Liver (tissue), 8 donors: ENCODE measurements at regions not wholly inside any gene's neighbourhood (a gene's known extent, or its start where the extent isn't known, plus 50 kb on each side); places are given as distances from the start of the nearest gene placed in this dataset.

Experiments used
- DNase-seq: peaks from one replicate; pipeline ENCODE4 v3.0.0-alpha.2; 2017; ENCODE audit warnings: low spot score
- H3K27ac ChIP-seq, 2 donors: one replicate each; pipeline ENCODE4 v1.7.0; 2013; ENCODE audit warnings: inconsistent platforms in 2 of 2, low read length in 2 of 2, control low read depth in 1 of 2, low read depth in 1 of 2, mild to moderate bottlenecking in 1 of 2
- H3K27me3 ChIP-seq, 4 donors: one replicate each; pipeline versions ENCODE4 v1.6.1 to v1.7.0; 2013; ENCODE audit warnings: low read length in 3 of 4, inconsistent platforms in 1 of 4, mild to moderate bottlenecking in 1 of 4, moderate library complexity in 1 of 4; ENCODE audit not compliant: control insufficient read depth in 4 of 4, insufficient read depth in 4 of 4
- H3K36me3 ChIP-seq, 4 donors: one replicate each; pipeline versions ENCODE4 v1.6.1 to v1.7.0; 2013; ENCODE audit warnings: low read length in 3 of 4, mild to moderate bottlenecking in 3 of 4, low read depth in 1 of 4, moderate library complexity in 1 of 4; ENCODE audit not compliant: control insufficient read depth in 4 of 4, insufficient read depth in 3 of 4
- H3K4me1 ChIP-seq, 4 donors: one replicate each; pipeline versions ENCODE4 v1.6.1 to v1.7.0; 2013; ENCODE audit warnings: low read length in 3 of 4, mild to moderate bottlenecking in 3 of 4, moderate library complexity in 1 of 4; ENCODE audit not compliant: control insufficient read depth in 4 of 4, insufficient read depth in 4 of 4
- H3K4me3 ChIP-seq, 3 donors: one replicate each; pipeline versions ENCODE4 v1.6.1 to v1.7.0; 2013; ENCODE audit warnings: low read length in 3 of 3, control low read depth in 1 of 3, low read depth in 1 of 3, mild to moderate bottlenecking in 1 of 3
- H3K9ac ChIP-seq, 2 donors: one replicate each; pipeline ENCODE4 v1.7.0; 2013; ENCODE audit warnings: low read length in 2 of 2, mild to moderate bottlenecking in 2 of 2, moderate library complexity in 2 of 2, control low read depth in 1 of 2, low read depth in 1 of 2
- H3K9me3 ChIP-seq, 4 donors: one replicate each; pipeline versions ENCODE4 v1.6.1 to v1.7.0; 2013; ENCODE audit warnings: low read length in 3 of 4; ENCODE audit not compliant: control insufficient read depth in 4 of 4
- FOXA2 ChIP-seq: IDR thresholded peaks from 2 replicates; pipeline ENCODE4 v1.6.1; 2016; ENCODE audit warnings: antibody characterized with exemption
- HNF4A ChIP-seq, 2 donors: conservative IDR thresholded peaks; 2 replicates each; pipeline ENCODE4 v1.6.1; 2016; ENCODE audit warnings: antibody characterized with exemption in 2 of 2, mild to moderate bottlenecking in 2 of 2
- HNF4G ChIP-seq: IDR thresholded peaks from 2 replicates; pipeline ENCODE4 v1.6.1; 2016; ENCODE audit warnings: antibody characterized with exemption
- JUND ChIP-seq, 2 donors: IDR thresholded peaks; 2 replicates each; pipeline ENCODE4 v1.6.1; 2016; ENCODE audit warnings: antibody characterized with exemption in 2 of 2
- NR2F2 ChIP-seq: IDR thresholded peaks from 2 replicates; pipeline ENCODE4 v1.6.1; 2016; ENCODE audit warnings: antibody characterized with exemption
- RAD21 ChIP-seq, 2 donors: IDR thresholded peaks; 2 replicates each; pipeline ENCODE4 v1.6.1; 2016; ENCODE audit warnings: antibody characterized with exemption in 2 of 2, mild to moderate bottlenecking in 2 of 2
- RXRA ChIP-seq, 2 donors: IDR thresholded peaks; 2 replicates each; pipeline ENCODE4 v1.6.1; 2017 to 2018; ENCODE audit warnings: antibody characterized with exemption in 2 of 2, mild to moderate bottlenecking in 1 of 2
- SP1 ChIP-seq: IDR thresholded peaks from 2 replicates; pipeline ENCODE4 v1.6.1; 2018; ENCODE audit warnings: antibody characterized with exemption, mild to moderate bottlenecking
- TAF1 ChIP-seq: conservative IDR thresholded peaks from 2 replicates; pipeline ENCODE4 v1.6.1; 2016; ENCODE audit warnings: antibody characterized with exemption, mild to moderate bottlenecking
- WGBS: extraction: QIAGEN DNeasy Blood & Tissue Kit; methylation state at CpG from one replicate; pipeline ENCODE4 v1.1.7; 2013; 5-methylcytosine and 5-hydroxymethylcytosine counted together
- TF ChIP-seq, protein P1 (sequence below): fragments of 150-350 bp; IDR thresholded peaks from 2 replicates; pipeline ENCODE4 v1.5.1; 2017; ENCODE audit warnings: improper control_type of control experiment, low read depth, low read length; ENCODE audit not compliant: missing input control
- TF ChIP-seq, protein P2 (sequence below): IDR thresholded peaks from 2 replicates; pipeline ENCODE4 v1.6.1; 2016; ENCODE audit warnings: antibody characterized with exemption
- TF ChIP-seq, protein P3 (sequence below): IDR thresholded peaks from 2 replicates; pipeline ENCODE4 v1.6.1; 2016; ENCODE audit warnings: antibody characterized with exemption
- TF ChIP-seq, protein P4 (sequence below): IDR thresholded peaks from 2 replicates; pipeline ENCODE4 v1.6.1; 2016; ENCODE audit warnings: antibody characterized with exemption, mild to moderate bottlenecking
- donor health status: healthy.
- donor health status: healthy.
- donor health status: healthy.
- donor health status: healthy.
- donor health status: healthy.

DNA sequence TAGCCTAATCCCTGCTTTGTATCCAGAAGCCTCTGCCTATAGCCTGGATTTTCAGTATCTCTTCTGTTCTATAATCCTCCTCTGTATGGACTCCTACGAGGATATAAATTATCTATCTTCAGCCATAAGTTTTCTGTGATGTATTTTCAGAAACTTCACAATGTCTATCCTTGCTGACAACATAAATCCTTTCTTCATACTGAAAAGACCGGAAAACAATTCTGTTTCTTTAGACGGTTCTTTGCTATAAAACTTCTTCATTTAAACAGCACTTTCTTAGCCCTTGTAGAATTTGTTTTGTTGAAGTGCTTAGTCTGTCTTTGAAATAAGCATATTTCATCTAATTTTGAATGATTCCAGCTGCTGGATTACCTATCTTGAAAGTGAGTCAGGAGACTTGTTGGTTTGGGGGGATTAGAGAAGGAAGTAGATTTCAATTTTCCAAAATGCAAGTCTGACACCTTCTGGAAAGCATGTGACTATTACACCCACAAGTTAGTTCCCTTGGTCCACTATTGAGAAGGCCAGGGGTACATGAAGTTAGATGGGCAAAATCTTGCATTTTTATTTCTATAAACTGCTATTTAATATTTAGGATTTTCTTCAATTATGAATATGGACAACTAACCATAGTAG, 96.3 kb upstream of the RANBP3L start:
- H3K27ac ChIP-seq: no peak overlapping the region
- H3K27me3 ChIP-seq: no peaks in the 10 kb centered on the region
- no peaks in the 10 kb centered on the region for H3K36me3 ChIP-seq
- no peak for DNase-seq
- TF ChIP-seq SP1: no peak
- TF ChIP-seq, protein P1, sequence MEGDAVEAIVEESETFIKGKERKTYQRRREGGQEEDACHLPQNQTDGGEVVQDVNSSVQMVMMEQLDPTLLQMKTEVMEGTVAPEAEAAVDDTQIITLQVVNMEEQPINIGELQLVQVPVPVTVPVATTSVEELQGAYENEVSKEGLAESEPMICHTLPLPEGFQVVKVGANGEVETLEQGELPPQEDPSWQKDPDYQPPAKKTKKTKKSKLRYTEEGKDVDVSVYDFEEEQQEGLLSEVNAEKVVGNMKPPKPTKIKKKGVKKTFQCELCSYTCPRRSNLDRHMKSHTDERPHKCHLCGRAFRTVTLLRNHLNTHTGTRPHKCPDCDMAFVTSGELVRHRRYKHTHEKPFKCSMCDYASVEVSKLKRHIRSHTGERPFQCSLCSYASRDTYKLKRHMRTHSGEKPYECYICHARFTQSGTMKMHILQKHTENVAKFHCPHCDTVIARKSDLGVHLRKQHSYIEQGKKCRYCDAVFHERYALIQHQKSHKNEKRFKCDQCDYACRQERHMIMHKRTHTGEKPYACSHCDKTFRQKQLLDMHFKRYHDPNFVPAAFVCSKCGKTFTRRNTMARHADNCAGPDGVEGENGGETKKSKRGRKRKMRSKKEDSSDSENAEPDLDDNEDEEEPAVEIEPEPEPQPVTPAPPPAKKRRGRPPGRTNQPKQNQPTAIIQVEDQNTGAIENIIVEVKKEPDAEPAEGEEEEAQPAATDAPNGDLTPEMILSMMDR: peak; percentile 51
- TF ChIP-seq, protein P2, sequence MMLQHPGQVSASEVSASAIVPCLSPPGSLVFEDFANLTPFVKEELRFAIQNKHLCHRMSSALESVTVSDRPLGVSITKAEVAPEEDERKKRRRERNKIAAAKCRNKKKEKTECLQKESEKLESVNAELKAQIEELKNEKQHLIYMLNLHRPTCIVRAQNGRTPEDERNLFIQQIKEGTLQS: no peak
- peak in 1 of 2 donors; percentile 16 for TF ChIP-seq JUND (IDR thresholded peaks at IDR 0.05)
- TF ChIP-seq, protein P3, sequence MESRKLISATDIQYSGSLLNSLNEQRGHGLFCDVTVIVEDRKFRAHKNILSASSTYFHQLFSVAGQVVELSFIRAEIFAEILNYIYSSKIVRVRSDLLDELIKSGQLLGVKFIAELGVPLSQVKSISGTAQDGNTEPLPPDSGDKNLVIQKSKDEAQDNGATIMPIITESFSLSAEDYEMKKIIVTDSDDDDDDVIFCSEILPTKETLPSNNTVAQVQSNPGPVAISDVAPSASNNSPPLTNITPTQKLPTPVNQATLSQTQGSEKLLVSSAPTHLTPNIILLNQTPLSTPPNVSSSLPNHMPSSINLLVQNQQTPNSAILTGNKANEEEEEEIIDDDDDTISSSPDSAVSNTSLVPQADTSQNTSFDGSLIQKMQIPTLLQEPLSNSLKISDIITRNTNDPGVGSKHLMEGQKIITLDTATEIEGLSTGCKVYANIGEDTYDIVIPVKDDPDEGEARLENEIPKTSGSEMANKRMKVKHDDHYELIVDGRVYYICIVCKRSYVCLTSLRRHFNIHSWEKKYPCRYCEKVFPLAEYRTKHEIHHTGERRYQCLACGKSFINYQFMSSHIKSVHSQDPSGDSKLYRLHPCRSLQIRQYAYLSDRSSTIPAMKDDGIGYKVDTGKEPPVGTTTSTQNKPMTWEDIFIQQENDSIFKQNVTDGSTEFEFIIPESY: no peak
- TF ChIP-seq RXRA (IDR thresholded peaks at IDR 0.05): peak; percentile 10 to 11
- peak; percentile 87 to 93 for TF ChIP-seq RAD21 (IDR thresholded peaks at IDR 0.05)
- TF ChIP-seq HNF4G: peak; percentile 5
- TF ChIP-seq, protein P4, sequence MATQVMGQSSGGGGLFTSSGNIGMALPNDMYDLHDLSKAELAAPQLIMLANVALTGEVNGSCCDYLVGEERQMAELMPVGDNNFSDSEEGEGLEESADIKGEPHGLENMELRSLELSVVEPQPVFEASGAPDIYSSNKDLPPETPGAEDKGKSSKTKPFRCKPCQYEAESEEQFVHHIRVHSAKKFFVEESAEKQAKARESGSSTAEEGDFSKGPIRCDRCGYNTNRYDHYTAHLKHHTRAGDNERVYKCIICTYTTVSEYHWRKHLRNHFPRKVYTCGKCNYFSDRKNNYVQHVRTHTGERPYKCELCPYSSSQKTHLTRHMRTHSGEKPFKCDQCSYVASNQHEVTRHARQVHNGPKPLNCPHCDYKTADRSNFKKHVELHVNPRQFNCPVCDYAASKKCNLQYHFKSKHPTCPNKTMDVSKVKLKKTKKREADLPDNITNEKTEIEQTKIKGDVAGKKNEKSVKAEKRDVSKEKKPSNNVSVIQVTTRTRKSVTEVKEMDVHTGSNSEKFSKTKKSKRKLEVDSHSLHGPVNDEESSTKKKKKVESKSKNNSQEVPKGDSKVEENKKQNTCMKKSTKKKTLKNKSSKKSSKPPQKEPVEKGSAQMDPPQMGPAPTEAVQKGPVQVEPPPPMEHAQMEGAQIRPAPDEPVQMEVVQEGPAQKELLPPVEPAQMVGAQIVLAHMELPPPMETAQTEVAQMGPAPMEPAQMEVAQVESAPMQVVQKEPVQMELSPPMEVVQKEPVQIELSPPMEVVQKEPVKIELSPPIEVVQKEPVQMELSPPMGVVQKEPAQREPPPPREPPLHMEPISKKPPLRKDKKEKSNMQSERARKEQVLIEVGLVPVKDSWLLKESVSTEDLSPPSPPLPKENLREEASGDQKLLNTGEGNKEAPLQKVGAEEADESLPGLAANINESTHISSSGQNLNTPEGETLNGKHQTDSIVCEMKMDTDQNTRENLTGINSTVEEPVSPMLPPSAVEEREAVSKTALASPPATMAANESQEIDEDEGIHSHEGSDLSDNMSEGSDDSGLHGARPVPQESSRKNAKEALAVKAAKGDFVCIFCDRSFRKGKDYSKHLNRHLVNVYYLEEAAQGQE: no peak
- peak in 1 of 2 donors; percentile 25 for TF ChIP-seq HNF4A (conservative IDR thresholded peaks at IDR 0.05)
- TF ChIP-seq FOXA2: no peak
- no peaks in the 10 kb centered on the region for H3K9me3 ChIP-seq
- 75% methylated on average over 3 of the region's 3 CpGs for WGBS
- H3K4me1 ChIP-seq: peaks cover 0 to 20% (median 5%) of the 10 kb centered on the region in 4 donors
- H3K9ac ChIP-seq: peak overlapping the region in 1 of 2 donors; percentile 1
- H3K4me3 ChIP-seq: no peak overlapping the region

DNA sequence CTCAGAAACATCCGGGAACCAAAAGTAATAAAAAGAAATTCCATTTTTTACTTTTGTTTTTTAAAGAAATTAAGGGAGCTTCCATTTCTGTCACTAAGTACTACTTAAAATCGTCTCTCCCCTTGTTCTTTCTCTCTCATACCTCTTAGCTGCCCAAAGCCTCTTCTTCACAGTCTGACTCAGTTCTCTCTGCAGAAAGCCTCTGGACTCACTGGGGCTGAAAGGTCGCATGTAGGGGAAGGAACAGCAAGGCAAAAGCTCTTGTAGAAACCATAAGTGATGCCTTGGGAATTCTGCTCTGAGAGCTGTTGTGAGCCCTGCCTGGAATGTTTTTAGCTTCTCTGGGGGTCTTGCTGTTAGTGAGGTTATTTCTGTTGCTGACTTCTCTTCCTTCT, 100.8 kb upstream of the RANBP3L start:
- Histone ChIP-seq H3K9ac (peak overlapping the region in 1 of 2 donors; percentile 82), H3K27me3 (no peaks in the 10 kb centered on the region), H3K4me1 (peaks cover 9 to 34% (median 14%) of the 10 kb centered on the region in 4 donors), H3K9me3 (no peaks in the 10 kb centered on the region), H3K27ac (peak overlapping the region; percentile 78 to 81), H3K36me3 (no peaks in the 10 kb centered on the region), H3K4me3 (no peak overlapping the region)
- TF ChIP-seq, protein P4: no peak
- TF ChIP-seq NR2F2: no peak
- TF ChIP-seq, protein P3: no peak
- TF ChIP-seq TAF1: no peak
- TF ChIP-seq RAD21 (IDR thresholded peaks at IDR 0.05): no peak
- TF ChIP-seq FOXA2: no peak
- TF ChIP-seq, protein P1: no peak
- WGBS: 72% methylated on average over 3 of the region's 3 CpGs
- DNase-seq: no peak
